ENCODE measurements at regions not wholly inside any gene's neighbourhood (a gene's known extent, or its start where the extent isn't known, plus 50 kb on each side); places are given as distances from the start of the nearest gene placed in this dataset.

GRCh38 chr5:122691931-122692330 lies 82.9 kb upstream of the SNX2 start:
- TF ChIP-seq INSM2 (tag by site-specific recombination; IDR thresholded peaks at IDR 0.05): no peak
- no peak for TF ChIP-seq ZNF121 (tag by site-specific recombination; IDR thresholded peaks at IDR 0.05)
- TF ChIP-seq, protein P1, sequence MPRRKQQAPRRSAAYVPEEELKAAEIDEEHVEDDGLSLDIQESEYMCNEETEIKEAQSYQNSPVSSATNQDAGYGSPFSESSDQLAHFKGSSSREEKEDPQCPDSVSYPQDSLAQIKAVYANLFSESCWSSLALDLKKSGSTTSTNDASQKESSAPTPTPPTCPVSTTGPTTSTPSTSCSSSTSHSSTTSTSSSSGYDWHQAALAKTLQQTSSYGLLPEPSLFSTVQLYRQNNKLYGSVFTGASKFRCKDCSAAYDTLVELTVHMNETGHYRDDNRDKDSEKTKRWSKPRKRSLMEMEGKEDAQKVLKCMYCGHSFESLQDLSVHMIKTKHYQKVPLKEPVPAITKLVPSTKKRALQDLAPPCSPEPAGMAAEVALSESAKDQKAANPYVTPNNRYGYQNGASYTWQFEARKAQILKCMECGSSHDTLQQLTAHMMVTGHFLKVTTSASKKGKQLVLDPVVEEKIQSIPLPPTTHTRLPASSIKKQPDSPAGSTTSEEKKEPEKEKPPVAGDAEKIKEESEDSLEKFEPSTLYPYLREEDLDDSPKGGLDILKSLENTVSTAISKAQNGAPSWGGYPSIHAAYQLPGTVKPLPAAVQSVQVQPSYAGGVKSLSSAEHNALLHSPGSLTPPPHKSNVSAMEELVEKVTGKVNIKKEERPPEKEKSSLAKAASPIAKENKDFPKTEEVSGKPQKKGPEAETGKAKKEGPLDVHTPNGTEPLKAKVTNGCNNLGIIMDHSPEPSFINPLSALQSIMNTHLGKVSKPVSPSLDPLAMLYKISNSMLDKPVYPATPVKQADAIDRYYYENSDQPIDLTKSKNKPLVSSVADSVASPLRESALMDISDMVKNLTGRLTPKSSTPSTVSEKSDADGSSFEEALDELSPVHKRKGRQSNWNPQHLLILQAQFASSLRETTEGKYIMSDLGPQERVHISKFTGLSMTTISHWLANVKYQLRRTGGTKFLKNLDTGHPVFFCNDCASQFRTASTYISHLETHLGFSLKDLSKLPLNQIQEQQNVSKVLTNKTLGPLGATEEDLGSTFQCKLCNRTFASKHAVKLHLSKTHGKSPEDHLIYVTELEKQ (tag by site-specific recombination; IDR thresholded peaks at IDR 0.05; ENCODE audit: borderline replicate concordance): no peak
- TF ChIP-seq ZNF148 (tag by site-specific recombination; IDR thresholded peaks at IDR 0.05; ENCODE audit: borderline replicate concordance): no peak
- no peak for TF ChIP-seq ZNF623 (tag by site-specific recombination; IDR thresholded peaks at IDR 0.05)
- H3K4me1 ChIP-seq (ENCODE audit: control insufficient read depth, insufficient read depth, low read length): no peaks in the 10 kb centered on the region
- POLR2A ChIA-PET: interaction anchor here (0.6 kb wide), 1 partner anchor 11 kb away, joined by 5 read pairs; no protein-coding TSS in a partner anchor
- CTCF ChIA-PET: no interaction called here
- no peaks in the 10 kb centered on the region for H3K36me3 ChIP-seq (ENCODE audit: control insufficient read depth in 2 of 2, insufficient read depth in 1 of 2, low read length in 2 of 2)
- no peak overlapping the region for H3K27ac ChIP-seq (ENCODE audit: extremely low read depth, low read depth, low read length)
- H3K9me3 ChIP-seq (ENCODE audit: control insufficient read depth, insufficient read depth, low read depth, low read length): no peaks in the 10 kb centered on the region
- no peak overlapping the region for H3K4me3 ChIP-seq (ENCODE audit: low read depth, low read length)

DNA sequence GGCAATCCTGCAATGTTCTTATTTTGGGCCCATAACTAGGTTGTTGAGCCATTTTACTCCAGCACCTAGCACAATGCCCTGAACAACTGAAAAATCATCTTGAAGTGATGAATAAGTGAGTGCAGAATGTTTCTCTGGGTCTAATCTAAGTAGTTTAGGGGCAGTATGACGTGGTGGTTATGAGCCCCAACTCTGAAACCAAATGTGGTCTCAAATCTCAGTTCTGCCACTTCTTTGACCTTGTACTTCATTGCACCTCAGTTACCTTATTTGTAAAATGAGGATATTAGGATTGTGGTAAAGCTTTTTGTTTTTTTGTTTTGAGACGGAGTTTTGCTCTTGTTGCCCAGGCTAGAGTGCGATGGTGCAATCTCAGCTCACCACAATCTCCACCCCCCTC lies 80.9 kb upstream of the SNX2 start:
- H3K27ac ChIP-seq (ENCODE audit: extremely low read depth, low read depth, low read length): no peak overlapping the region
- TF ChIP-seq ZNF501 (tag by site-specific recombination; IDR thresholded peaks at IDR 0.05): no peak
- TF ChIP-seq ELK4 (IDR thresholded peaks at IDR 0.05; ENCODE audit: borderline replicate concordance, low read depth, low read length): no peak
- TF ChIP-seq ZNF747 (tag by site-specific recombination; IDR thresholded peaks at IDR 0.05): no peak
- no peak for TF ChIP-seq ZNF777 (tag by site-specific recombination; IDR thresholded peaks at IDR 0.05; ENCODE audit: borderline replicate concordance)
- TF ChIP-seq ZNF24 (tag by site-specific recombination; IDR thresholded peaks at IDR 0.05): no peak
- no peak for TF ChIP-seq PRDM1 (tag by site-specific recombination; IDR thresholded peaks at IDR 0.05)
- no peak for TF ChIP-seq ZNF398 (tag by site-specific recombination; IDR thresholded peaks at IDR 0.05)
- no peak for TF ChIP-seq ZFP3 (tag by site-specific recombination; IDR thresholded peaks at IDR 0.05; ENCODE audit: low read depth)
- no peaks in the 10 kb centered on the region for H3K4me1 ChIP-seq (ENCODE audit: control insufficient read depth, insufficient read depth, low read length)
- H3K36me3 ChIP-seq (ENCODE audit: control insufficient read depth in 2 of 2, insufficient read depth in 1 of 2, low read length in 2 of 2): no peaks in the 10 kb centered on the region
- H3K9me3 ChIP-seq (ENCODE audit: control insufficient read depth, insufficient read depth, low read depth, low read length): no peaks in the 10 kb centered on the region
- H3K4me3 ChIP-seq (ENCODE audit: low read depth, low read length): no peak overlapping the region
- ChIA-PET POLR2A (no interaction called here), CTCF (interaction anchor here (2.2 kb wide), 1 partner anchor 10 kb away, joined by 11 read pairs; no protein-coding TSS in a partner anchor)

Measured in HEK293 (cell line).